Left ventricle myocardium inferior (tissue), 1 donor: ENCODE measurements at regions not wholly inside any gene's neighbourhood (a gene's known extent, or its start where the extent isn't known, plus 50 kb on each side); places are given as distances from the start of the nearest gene placed in this dataset.

Source experiments
- DNase-seq: peaks from one replicate; pipeline ENCODE4 v3.0.0-alpha.2; 2020
- H3K27ac ChIP-seq: fragments of 200-600 bp; replicated peaks from 2 replicates; pipeline ENCODE4 v1.8.0; 2021
- H3K27me3 ChIP-seq: fragments of 200-600 bp; 2 replicates; pipeline ENCODE4 v1.8.0; 2021; ENCODE audit warnings: low read depth
- H3K36me3 ChIP-seq: fragments of 200-600 bp; 2 replicates; pipeline ENCODE4 v1.8.0; 2021
- H3K4me1 ChIP-seq: fragments of 200-600 bp; 2 replicates; pipeline ENCODE4 v1.8.0; 2021
- H3K4me3 ChIP-seq: fragments of 200-600 bp; 2 replicates; pipeline ENCODE4 v1.8.0; 2021; ENCODE audit warnings: mild to moderate bottlenecking, moderate library complexity
- H3K9me3 ChIP-seq: fragments of 200-600 bp; replicated peaks from 2 replicates; pipeline ENCODE4 v1.8.0; 2021
- CTCF ChIP-seq: fragments of 200-600 bp; IDR thresholded peaks from 2 replicates; pipeline ENCODE4 v1.8.0; 2021; ENCODE audit warnings: antibody characterized with exemption, mild to moderate bottlenecking, borderline replicate concordance
- intact Hi-C: fragments of 100-400 bp; cut with micrococcal nuclease; formaldehyde crosslinking; loops from one replicate; pipeline ENCODE4 v1.11.0; 2022
- donor health status: DM: no; HTN: yes; CAD: no; lungs with severe emphysema.

- H3K9me3 ChIP-seq, result no peaks in the 10 kb centered on the region
- TF ChIP-seq CTCF, result no peak
- H3K4me1 ChIP-seq, result no peaks in the 10 kb centered on the region
- H3K36me3 ChIP-seq, result no peaks in the 10 kb centered on the region
- H3K4me3 ChIP-seq, result no peak overlapping the region
- peaks cover 5% of the 10 kb centered on the region for H3K27me3 ChIP-seq
- no peak for DNase-seq
- intact Hi-C loops, result no loop called here
- H3K27ac ChIP-seq, result no peak overlapping the region
These were observed 66.4 kb downstream of the NKX6-1 start for GRCh38 chr4:84432713-84433112.

- no peak for TF ChIP-seq CTCF
- H3K4me3 ChIP-seq, result no peak overlapping the region
- H3K27me3 ChIP-seq, result no peaks in the 10 kb centered on the region
These were observed 78.5 kb downstream of the NKX6-1 start for GRCh38 chr4:84420608-84421007.

GRCh38 chr4:84419201-84419600, 79.9 kb downstream of the NKX6-1 start:
- Histone ChIP-seq H3K27ac (no peak overlapping the region), H3K27me3 (no peaks in the 10 kb centered on the region), H3K4me3 (no peak overlapping the region), H3K9me3 (peaks cover 5% of the 10 kb centered on the region), H3K4me1 (no peaks in the 10 kb centered on the region), H3K36me3 (no peaks in the 10 kb centered on the region)
- intact Hi-C loops, result no loop called here
- no peak for DNase-seq
- no peak for TF ChIP-seq CTCF

More at GRCh38 chr4:84420608-84421007, 78.5 kb downstream of the NKX6-1 start:
- H3K27ac ChIP-seq, result no peak overlapping the region
- no peaks in the 10 kb centered on the region for H3K4me1 ChIP-seq
- peaks cover 16% of the 10 kb centered on the region for H3K9me3 ChIP-seq
- intact Hi-C loops, result no loop called here
- no peaks in the 10 kb centered on the region for H3K36me3 ChIP-seq
- no peak for DNase-seq

- Histone ChIP-seq H3K27me3 (peaks cover 5% of the 10 kb centered on the region), H3K4me3 (no peak overlapping the region), H3K4me1 (no peaks in the 10 kb centered on the region), H3K36me3 (no peaks in the 10 kb centered on the region), H3K27ac (no peak overlapping the region), H3K9me3 (peaks cover 3% of the 10 kb centered on the region)
- TF ChIP-seq CTCF, result no peak
- no peak for DNase-seq
- intact Hi-C loops, result no loop called here
These were observed 80.9 kb downstream of the NKX6-1 start for GRCh38 chr4:84417997-84418709.

GRCh38 chr4:84413976-84414375, 85.1 kb downstream of the NKX6-1 start:
- Histone ChIP-seq H3K36me3 (no peaks in the 10 kb centered on the region), H3K27ac (no peak overlapping the region), H3K4me3 (no peak overlapping the region), H3K4me1 (no peaks in the 10 kb centered on the region), H3K27me3 (peaks cover 5% of the 10 kb centered on the region), H3K9me3 (no peaks in the 10 kb centered on the region)
- TF ChIP-seq CTCF, result no peak
- intact Hi-C loops, result no loop called here
- no peak for DNase-seq
